GM21825 (cell line): ENCODE measurements at regions not wholly inside any gene's neighbourhood (a gene's known extent, or its start where the extent isn't known, plus 50 kb on each side); places are given as distances from the start of the nearest gene placed in this dataset.

Experiments
- ATAC-seq: cut with Tn5 transposase; IDR thresholded peaks from one replicate; pipeline ENCODE4 v1.9.1; 2021; ENCODE audit warnings: mild to moderate bottlenecking, moderate library complexity; ENCODE audit not compliant: unreplicated experiment

- ATAC-seq = no peak
These were observed 97.9 kb upstream of the ALKAL2 start for GRCh38 chr2:385785-386184.

- ATAC-seq = no peak
These were observed 97.2 kb upstream of the ALKAL2 start for GRCh38 chr2:385061-385460.

GRCh38 chr2:383888-384287 is 96.0 kb upstream of the ALKAL2 start:
- ATAC-seq = no peak

DNA sequence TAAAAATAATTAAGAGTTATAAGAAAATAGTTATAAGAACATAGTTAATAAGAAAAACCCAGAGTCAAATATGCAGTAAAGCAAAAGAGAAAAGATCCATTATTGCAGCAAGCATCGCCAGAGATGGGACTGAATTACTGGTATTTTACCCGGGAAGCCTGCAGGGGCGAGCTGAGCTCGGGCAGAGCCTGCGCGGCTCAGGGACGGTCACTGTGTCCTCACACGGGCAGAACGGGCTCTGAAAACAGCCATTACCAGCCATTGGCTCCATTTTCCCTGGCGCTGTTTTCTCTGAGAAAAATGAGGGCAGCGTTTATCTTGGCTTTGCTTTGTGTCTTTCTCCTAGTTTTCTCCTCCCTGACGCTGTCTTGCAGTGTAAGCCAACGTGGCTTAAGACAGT is 95.3 kb upstream of the ALKAL2 start:
- no peak for ATAC-seq

- no peak for ATAC-seq
These were observed 94.8 kb upstream of the ALKAL2 start for GRCh38 chr2:382728-383022.

DNA sequence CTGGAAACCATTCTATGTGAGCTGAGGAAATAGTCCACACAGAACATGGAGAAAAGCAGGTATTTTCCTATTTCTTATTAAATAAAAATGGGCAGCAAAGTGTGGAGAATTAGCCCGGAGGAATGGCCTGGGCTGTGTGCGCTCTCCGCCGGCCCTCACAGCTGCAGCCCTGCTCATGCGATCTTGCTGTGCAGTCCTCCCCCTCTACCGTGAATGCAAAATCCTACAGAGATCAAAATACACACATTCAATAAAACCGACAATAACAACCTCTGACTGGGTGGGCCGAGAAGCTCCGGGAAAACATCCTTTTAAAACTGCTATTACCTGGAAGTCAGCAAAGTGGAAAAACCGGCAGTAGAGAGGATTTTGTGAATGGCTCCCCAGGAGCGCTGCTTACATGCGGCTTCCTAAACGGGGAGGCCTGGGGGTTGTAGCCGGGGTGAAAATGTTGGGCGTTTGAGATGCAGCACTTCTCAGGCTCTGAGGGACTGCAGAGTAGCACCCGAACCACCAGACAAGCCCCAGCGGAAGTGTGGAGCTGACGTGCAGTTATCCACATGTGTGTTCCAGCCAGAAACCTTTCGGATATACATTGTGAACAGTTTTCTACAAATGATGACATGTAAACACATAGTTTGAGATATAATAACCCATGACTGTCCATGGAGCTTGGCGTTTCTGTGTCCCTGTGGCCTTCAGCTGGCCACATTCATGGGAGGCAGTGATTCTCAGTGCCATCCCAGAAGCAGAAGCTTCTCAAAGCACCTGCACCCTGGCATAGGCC is 94.2 kb upstream of the ALKAL2 start:
- no peak for ATAC-seq

DNA sequence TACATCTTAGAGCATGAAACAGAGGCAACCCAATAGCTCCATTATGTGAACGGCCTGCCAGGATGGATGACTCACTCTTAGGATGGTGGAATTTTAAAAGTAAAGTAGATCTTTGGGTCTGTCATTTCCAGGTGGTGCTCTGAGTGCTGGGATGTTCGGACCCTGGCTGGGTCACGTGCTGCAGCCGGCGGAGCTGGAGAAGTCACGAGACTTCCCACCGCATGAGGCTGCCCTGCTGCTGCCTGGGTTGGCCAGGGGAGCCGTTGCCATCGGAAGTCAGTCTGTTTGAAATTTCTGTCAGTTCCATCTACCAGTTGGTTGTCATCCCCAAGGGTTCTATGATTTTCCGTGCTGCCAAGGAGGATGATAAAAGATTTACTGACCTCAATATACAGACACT is 93.3 kb upstream of the ALKAL2 start:
- ATAC-seq = no peak

GRCh38 chr2:380772-381171 is 92.9 kb upstream of the ALKAL2 start:
- no peak for ATAC-seq

DNA sequence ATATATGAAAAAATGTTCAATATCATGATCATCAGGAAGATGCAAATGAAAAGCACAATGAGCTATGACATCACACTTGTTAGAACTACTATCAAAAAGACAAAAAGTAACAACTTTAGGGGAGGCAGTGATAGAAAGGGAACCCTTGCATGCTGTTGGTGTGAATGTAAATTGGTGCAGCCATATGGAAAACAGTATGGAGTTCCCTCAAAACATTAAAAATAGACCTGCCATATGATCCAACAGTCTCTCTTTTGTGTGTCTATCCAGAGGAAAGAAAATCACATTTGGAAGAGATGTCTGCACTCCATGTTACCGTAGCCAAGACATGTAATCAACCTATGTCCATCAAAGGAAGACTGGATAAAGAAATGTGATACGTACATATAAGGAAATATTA is 92.3 kb upstream of the ALKAL2 start:
- ATAC-seq = no peak

DNA sequence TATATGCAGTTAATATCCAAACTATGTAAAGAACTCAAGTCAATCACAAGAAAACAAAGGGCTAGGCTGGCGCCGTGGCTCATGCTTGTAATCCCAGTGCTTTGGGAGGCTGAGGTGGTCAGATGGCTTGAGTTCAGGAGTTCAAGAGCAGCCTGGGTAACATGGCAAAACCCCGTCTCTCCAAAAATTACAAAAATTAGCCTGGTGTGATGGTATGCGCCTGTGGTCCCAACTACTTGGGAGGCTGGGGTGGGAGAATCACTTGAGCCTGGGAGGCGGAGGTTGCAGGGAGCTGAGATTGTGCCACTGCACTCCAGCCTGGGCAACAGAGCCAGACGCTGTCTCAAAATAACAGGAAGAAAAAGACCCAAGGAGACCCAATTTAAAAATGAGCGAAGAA is 91.9 kb upstream of the ALKAL2 start:
- ATAC-seq = no peak

- ATAC-seq = no peak
These were observed 90.5 kb upstream of the ALKAL2 start for GRCh38 chr2:378364-378763.

DNA sequence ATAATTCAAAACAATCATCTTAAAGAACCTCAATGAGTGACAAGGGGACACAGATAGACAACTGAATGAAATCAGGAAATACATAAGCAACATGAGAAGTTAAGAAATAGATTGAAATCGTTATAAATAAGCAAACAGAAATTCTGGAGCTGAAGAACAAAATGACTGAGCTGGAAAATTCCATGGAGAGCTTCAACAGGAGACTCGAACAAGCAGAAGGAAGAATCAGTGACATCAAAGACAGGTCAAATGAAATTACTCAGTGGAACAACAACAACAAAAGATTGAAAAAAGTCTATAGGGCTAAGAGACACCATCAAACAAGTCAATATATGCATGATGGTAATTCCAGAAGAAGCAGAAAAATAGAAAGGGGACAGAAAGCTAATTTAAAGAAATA is 89.5 kb upstream of the ALKAL2 start:
- no peak for ATAC-seq

DNA sequence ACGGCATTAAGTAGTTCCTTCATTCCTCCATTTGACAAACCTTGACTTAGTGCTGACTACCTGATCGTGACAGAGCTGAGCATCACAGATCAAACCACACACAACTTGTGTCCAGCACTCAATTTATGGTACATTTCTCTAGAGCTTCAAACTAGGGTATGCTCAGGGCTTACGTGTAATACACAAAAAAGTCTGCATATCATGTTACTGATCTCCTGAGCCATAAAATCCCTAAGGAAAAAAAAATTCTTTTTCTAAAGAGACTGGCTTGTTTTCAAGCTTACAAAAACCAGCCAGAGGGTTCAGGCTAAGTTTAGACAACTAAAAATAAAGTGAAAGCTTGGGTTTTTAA is 88.0 kb upstream of the ALKAL2 start:
- no peak for ATAC-seq

DNA sequence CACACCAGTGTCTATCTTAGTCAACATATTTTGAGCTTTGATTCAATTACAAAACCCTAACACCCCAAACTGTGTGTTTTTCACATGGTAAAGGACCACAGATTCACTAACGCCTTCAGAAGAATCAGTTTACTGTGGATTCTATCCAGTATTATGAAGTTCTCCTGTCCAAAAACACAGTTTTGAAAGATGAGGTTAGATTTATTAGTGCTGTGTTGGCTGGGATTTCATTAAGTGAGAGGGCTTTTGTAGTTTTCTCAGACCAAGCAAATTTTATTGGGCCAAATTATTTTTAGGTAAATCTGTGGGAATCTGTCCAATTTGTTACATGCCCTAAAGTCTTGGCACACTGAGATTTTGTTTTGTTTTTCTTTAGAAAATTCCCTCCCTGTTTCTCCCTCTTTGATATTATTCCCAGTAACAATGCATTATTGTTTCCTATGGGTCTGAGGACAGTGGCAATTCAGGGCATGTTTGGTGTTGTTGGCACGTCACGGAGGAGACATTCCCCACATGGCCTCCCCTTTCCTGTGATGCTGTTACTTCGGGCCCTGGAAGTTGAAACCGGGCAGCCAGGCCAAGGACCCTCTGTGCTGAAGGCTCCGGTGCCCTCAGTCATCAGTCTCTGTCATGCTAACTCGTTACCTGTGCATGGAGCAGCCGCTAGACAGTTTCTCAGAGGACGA is 87.5 kb upstream of the ALKAL2 start:
- no peak for ATAC-seq

DNA sequence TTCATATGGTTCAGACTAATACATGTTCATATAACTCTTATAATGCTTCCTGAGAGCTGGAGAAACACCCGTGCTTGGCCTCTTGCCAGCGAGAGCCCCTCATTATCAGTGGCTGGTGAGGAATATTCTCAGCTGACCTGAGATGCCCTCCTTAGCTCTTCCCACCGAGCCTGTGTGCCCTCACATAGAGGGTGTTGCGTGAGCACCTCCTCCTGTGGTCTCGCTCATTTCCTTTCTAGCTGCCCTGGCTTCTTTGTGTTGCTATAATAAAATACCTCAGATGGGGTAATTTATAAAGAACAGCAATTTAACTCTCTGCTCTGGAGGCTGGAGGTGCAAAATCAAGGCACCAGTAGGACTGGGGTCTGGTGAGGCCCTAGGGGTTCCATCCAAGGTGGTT is 80.5 kb upstream of the ALKAL2 start:
- ATAC-seq = no peak

- ATAC-seq = no peak
These were observed 79.4 kb upstream of the ALKAL2 start for GRCh38 chr2:367246-367645.

DNA sequence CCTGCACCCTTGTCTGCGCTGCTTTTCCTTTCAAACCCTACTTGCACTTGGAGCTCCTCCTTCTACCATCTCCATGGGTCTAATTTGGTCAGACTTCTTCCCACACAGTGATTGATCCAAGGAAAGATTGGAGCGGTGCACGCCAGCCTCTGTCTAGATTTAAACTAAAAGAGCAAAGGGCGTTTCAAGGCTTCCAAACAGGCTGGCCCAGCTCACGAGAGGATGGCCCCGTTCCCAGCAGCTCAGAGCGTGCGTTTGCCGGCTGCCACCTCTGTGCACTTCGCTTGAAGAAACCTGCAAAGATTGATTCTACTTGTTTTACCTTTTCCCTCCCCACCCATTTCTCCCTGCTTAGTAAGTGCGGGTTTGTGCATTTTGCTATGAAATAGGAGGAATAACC is 78.8 kb upstream of the ALKAL2 start:
- ATAC-seq = no peak

GRCh38 chr2:365367-366275 is 77.7 kb upstream of the ALKAL2 start:
- ATAC-seq = no peak

GRCh38 chr2:363824-364470 is 76.1 kb upstream of the ALKAL2 start:
- no peak for ATAC-seq

DNA sequence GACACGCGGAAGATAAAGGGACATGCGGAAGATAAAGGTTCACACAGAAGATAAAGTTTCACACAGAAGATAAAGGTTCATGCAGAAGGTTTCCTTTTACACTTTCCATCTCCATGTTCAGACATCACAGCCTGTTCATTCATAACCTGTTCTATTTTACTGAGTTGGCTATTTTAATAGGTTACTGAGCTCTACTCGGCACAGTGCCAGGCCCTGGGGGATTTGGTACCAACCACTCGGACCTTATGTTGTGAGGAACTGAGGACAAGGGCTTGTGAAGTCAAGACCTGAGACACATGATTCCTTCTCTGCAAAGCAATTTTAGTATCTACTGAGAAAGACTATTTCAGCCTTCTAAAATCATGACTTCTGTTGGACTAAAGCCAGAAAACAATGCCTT is 75.0 kb upstream of the ALKAL2 start:
- no peak for ATAC-seq

DNA sequence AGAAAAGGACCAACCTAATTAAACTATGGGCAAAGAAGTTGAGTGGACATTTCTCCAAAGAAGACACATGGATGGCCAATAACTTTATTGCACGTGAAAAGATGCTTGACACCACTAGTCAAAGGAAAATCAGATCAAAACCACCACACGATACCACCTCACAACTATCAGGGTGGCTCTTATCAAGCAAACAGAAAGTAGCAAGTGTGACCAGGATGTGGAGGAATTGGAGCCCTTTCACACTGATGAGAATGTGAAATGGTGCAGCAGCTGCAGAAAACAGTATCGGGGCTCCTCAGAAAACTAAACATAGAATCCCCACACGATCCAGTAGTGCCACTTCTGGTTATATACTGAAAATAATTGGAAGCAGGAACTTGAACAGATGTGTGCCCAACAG is 72.2 kb upstream of the ALKAL2 start:
- ATAC-seq = no peak
